Endothelial cell (in vitro differentiated cells): ENCODE measurements at regions not wholly inside any gene's neighbourhood (a gene's known extent, or its start where the extent isn't known, plus 50 kb on each side); places are given as distances from the start of the nearest gene placed in this dataset.

ENCODE experiments used
- DNase-seq: peaks from one replicate; pipeline ENCODE4 v3.0.0; 2021; ENCODE audit warnings: low spot score
- H3K27ac Mint-ChIP-seq: one replicate; pipeline ENCODE4 v1.8.0; 2021; ENCODE audit warnings: mixed read lengths, inconsistent platforms; ENCODE audit not compliant: unreplicated experiment
- H3K27me3 Mint-ChIP-seq: one replicate; pipeline ENCODE4 v1.8.0; 2021; ENCODE audit warnings: mild to moderate bottlenecking, moderate library complexity, mixed read lengths, inconsistent platforms; ENCODE audit not compliant: unreplicated experiment
- H3K36me3 Mint-ChIP-seq: one replicate; pipeline ENCODE4 v1.8.0; 2021; ENCODE audit warnings: mild to moderate bottlenecking, low read depth, mixed read lengths, inconsistent platforms; ENCODE audit not compliant: unreplicated experiment
- H3K4me1 Mint-ChIP-seq: one replicate; pipeline ENCODE4 v1.8.0; 2021; ENCODE audit warnings: mild to moderate bottlenecking, mixed read lengths, inconsistent platforms; ENCODE audit not compliant: unreplicated experiment
- H3K4me3 Mint-ChIP-seq: one replicate; pipeline ENCODE4 v1.8.0; 2021; ENCODE audit warnings: mild to moderate bottlenecking, mixed read lengths, inconsistent platforms; ENCODE audit not compliant: unreplicated experiment
- H3K9me3 Mint-ChIP-seq: one replicate; pipeline ENCODE4 v1.8.0; 2021; ENCODE audit warnings: mixed read lengths, inconsistent platforms; ENCODE audit not compliant: unreplicated experiment
- TF ChIP-seq, protein P1 (sequence below): fragments of 200-600 bp; sonication (generic); IDR thresholded peaks from one replicate; pipeline ENCODE4 v1.5.0; 2021; ENCODE audit warnings: antibody characterized with exemption; ENCODE audit not compliant: unreplicated experiment

- no peaks in the 10 kb centered on the region for H3K36me3 Mint-ChIP-seq
- TF ChIP-seq, protein P1, sequence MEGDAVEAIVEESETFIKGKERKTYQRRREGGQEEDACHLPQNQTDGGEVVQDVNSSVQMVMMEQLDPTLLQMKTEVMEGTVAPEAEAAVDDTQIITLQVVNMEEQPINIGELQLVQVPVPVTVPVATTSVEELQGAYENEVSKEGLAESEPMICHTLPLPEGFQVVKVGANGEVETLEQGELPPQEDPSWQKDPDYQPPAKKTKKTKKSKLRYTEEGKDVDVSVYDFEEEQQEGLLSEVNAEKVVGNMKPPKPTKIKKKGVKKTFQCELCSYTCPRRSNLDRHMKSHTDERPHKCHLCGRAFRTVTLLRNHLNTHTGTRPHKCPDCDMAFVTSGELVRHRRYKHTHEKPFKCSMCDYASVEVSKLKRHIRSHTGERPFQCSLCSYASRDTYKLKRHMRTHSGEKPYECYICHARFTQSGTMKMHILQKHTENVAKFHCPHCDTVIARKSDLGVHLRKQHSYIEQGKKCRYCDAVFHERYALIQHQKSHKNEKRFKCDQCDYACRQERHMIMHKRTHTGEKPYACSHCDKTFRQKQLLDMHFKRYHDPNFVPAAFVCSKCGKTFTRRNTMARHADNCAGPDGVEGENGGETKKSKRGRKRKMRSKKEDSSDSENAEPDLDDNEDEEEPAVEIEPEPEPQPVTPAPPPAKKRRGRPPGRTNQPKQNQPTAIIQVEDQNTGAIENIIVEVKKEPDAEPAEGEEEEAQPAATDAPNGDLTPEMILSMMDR, result no peak
- H3K9me3 Mint-ChIP-seq, result no peaks in the 10 kb centered on the region
- no peak overlapping the region for H3K27ac Mint-ChIP-seq
- no peak for DNase-seq
- no peak overlapping the region for H3K4me3 Mint-ChIP-seq
- peaks cover 1% of the 10 kb centered on the region for H3K27me3 Mint-ChIP-seq
- H3K4me1 Mint-ChIP-seq, result no peaks in the 10 kb centered on the region
These were observed 123.0 kb upstream of the TLR3 start for GRCh38 chr4:185945906-185946305.

DNA sequence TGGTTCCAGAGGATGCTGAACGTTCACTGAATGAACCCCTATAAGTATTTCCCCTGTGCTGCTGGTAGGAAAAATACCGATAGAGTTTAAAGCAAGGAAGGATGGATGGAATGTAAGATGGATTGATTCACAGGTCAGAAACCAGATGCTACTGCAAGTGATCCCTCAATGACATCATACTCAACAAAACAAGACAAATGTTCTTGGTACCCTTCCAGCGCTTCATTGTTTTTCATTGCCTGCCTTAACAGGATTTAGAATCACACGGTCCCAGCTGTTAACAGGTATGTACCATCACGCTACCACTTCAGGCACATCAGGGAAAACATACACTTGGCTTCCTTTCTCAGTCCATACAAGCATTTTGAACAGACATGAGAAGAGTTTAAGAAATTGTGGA lies 118.1 kb upstream of the TLR3 start:
- H3K4me1 Mint-ChIP-seq, result no peaks in the 10 kb centered on the region
- H3K27ac Mint-ChIP-seq, result no peak overlapping the region
- no peaks in the 10 kb centered on the region for H3K9me3 Mint-ChIP-seq
- H3K36me3 Mint-ChIP-seq, result no peaks in the 10 kb centered on the region
- H3K27me3 Mint-ChIP-seq, result peaks cover 1% of the 10 kb centered on the region
- no peak overlapping the region for H3K4me3 Mint-ChIP-seq
- no peak for DNase-seq
- TF ChIP-seq, protein P1, result no peak

DNA sequence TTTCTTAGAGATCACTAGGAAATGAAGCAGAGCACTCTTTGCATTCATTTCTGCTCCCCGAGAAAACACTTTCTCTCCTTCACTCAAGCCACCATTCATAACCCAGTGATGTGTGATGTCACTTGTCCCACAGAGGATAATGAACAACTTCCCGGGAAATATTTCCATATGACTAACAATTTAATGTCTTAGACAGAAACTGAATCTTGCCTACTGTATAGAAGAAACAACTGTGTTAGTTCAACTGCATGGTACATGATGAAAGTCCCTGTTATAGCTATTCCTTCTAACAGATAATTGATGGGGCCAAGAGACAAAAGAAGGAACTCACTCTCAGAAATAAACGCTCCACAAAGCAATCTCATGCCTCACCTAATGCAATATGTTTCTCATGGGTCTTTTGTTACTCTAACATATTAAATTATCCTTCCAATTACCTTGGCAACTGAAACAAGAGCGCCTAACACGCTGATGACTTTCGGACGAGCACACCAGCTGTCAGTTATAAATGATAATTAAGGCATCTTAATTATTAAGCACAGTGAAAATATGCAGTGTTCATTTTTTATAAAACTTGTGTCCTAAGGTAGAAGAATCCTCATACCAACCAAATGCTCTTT lies 113.7 kb upstream of the TLR3 start:
- TF ChIP-seq, protein P1, result no peak
- Mint-ChIP-seq H3K4me3 (no peak overlapping the region), H3K9me3 (no peaks in the 10 kb centered on the region), H3K27me3 (no peaks in the 10 kb centered on the region), H3K4me1 (no peaks in the 10 kb centered on the region), H3K27ac (no peak overlapping the region), H3K36me3 (no peaks in the 10 kb centered on the region)
- DNase-seq, result no peak

- H3K27me3 Mint-ChIP-seq, result no peaks in the 10 kb centered on the region
- H3K9me3 Mint-ChIP-seq, result no peaks in the 10 kb centered on the region
- no peak for DNase-seq
- H3K27ac Mint-ChIP-seq, result no peak overlapping the region
- no peaks in the 10 kb centered on the region for H3K36me3 Mint-ChIP-seq
- TF ChIP-seq, protein P1, result no peak
- no peak overlapping the region for H3K4me3 Mint-ChIP-seq
- no peaks in the 10 kb centered on the region for H3K4me1 Mint-ChIP-seq
These were observed 113.0 kb upstream of the TLR3 start for GRCh38 chr4:185955826-185956543.

- TF ChIP-seq, protein P1, result no peak
- peaks cover 3% of the 10 kb centered on the region for H3K4me1 Mint-ChIP-seq
- no peak overlapping the region for H3K27ac Mint-ChIP-seq
- H3K27me3 Mint-ChIP-seq, result no peaks in the 10 kb centered on the region
- H3K36me3 Mint-ChIP-seq, result no peaks in the 10 kb centered on the region
- no peak for DNase-seq
- H3K9me3 Mint-ChIP-seq, result no peaks in the 10 kb centered on the region
- no peak overlapping the region for H3K4me3 Mint-ChIP-seq
These were observed 112.4 kb upstream of the TLR3 start for GRCh38 chr4:185956544-185956940.
